H1 (cell line): ENCODE measurements at regions not wholly inside any gene's neighbourhood (a gene's known extent, or its start where the extent isn't known, plus 50 kb on each side); places are given as distances from the start of the nearest gene placed in this dataset.

Experiments used
- ASH2L ChIP-seq: fragments of 200-600, 300-600 bp; sonication (generic); IDR thresholded peaks from one replicate; pipeline ENCODE4 v1.7.1; 2017; ENCODE audit warnings: low read length
- ATF2 ChIP-seq: IDR thresholded peaks from 2 replicates; pipeline ENCODE4 v1.6.1; 2012; ENCODE audit warnings: low read length, inconsistent platforms
- CBX5 ChIP-seq: fragments of 300-800, 300-1000 bp; sonication (generic); IDR thresholded peaks from 2 replicates; pipeline ENCODE4 v1.7.1; 2016; ENCODE audit warnings: antibody characterized with exemption, low read length, low read depth
- CHD2 ChIP-seq: IDR thresholded peaks from 2 replicates; pipeline ENCODE4 v1.6.1; 2012; ENCODE audit warnings: low read length, improper control_type of control experiment

GRCh38 chr15:62453375-62453774 is 288.3 kb upstream of the C2CD4B start (continued):
- TF ChIP-seq ATF2 (no peak), ASH2L (no peak), CBX5 (no peak), CHD2 (no peak)
